Heart left ventricle (tissue), 16 donors: ENCODE measurements at regions not wholly inside any gene's neighbourhood (a gene's known extent, or its start where the extent isn't known, plus 50 kb on each side); places are given as distances from the start of the nearest gene placed in this dataset.
"Not testable (repeated sequence)": the region's sequence is repeated elsewhere in the genome, so short reads cannot be mapped to it uniquely, and the experiment has no call there.

ENCODE experiments used
- ATAC-seq, 4 donors: fragments of 200-7000 bp; cut with Tn5 transposase; one replicate each; pipeline ENCODE4 v1.9.1; 2020 to 2022; ENCODE audit warnings: moderate library complexity in 4 of 4, mild to moderate bottlenecking in 3 of 4, moderate number of reproducible peaks in 1 of 4
- DNase-seq, 5 donors: peaks; one replicate each; pipeline ENCODE4 v3.0.0-alpha.2; 2020
- H3K27ac ChIP-seq, 12 donors: fragments of 200-600 bp; sonication (generic) in 4 of 12; one replicate each; pipeline versions ENCODE4 v1.5.0 to v1.8.0; 2016 to 2022; ENCODE audit warnings: mild to moderate bottlenecking in 2 of 12
- H3K27me3 ChIP-seq, 9 donors: fragments of 200-600 bp; sonication (generic) in 2 of 9; one replicate each; pipeline versions ENCODE4 v1.5.1 to v1.8.0; 2016 to 2022; ENCODE audit warnings: mild to moderate bottlenecking in 3 of 9
- H3K36me3 ChIP-seq, 9 donors: fragments of 200-600 bp; sonication (generic) in 2 of 9; one replicate each; pipeline versions ENCODE4 v1.5.0 to v1.8.0; 2018 to 2022; ENCODE audit warnings: mild to moderate bottlenecking in 2 of 9
- H3K4me1 ChIP-seq, 12 donors: fragments of 200-600 bp; sonication (generic) in 4 of 12; one replicate each; pipeline versions ENCODE4 v1.5.0 to v1.8.0; 2016 to 2022; ENCODE audit warnings: mild to moderate bottlenecking in 3 of 12
- H3K4me3 ChIP-seq, 12 donors: fragments of 200-600 bp; sonication (generic) in 4 of 12; one replicate each; pipeline versions ENCODE4 v1.5.0 to v1.8.0; 2017 to 2022; ENCODE audit warnings: mild to moderate bottlenecking in 9 of 12, moderate library complexity in 4 of 12
- H3K9me3 ChIP-seq, 12 donors: fragments of 200-600 bp; sonication (generic) in 4 of 12; one replicate each; pipeline versions ENCODE4 v1.5.0 to v1.8.0; 2016 to 2022; ENCODE audit warnings: mild to moderate bottlenecking in 1 of 12
- POLR2A ChIP-seq, 2 donors: fragments of 450-650 bp; IDR thresholded peaks; one replicate each; pipeline ENCODE4 v1.6.1; 2017; ENCODE audit warnings: antibody characterized with exemption in 2 of 2, mild to moderate bottlenecking in 2 of 2, moderate library complexity in 2 of 2
- WGBS, 4 donors: extraction: QIAGEN DNeasy Blood & Tissue Kit in 2 of 4; methylation state at CpG; one replicate each; pipeline versions ENCODE4 v1.1.5 to v1.1.7; 2013 to 2018; 5-methylcytosine and 5-hydroxymethylcytosine counted together
- intact Hi-C, 10 donors: fragments of 100-400 bp; cut with DNase I; formaldehyde crosslinking; loops; one replicate each; pipeline versions ENCODE4 v1.11.1 to v1.14.2; 2022
- TF ChIP-seq, protein P1 (sequence below), 12 donors: fragments of 200-600 bp; sonication (generic) in 4 of 12; IDR thresholded peaks; one replicate each; pipeline versions ENCODE4 v1.5.0 to v1.8.0; 2018 to 2022; ENCODE audit warnings: antibody characterized with exemption in 12 of 12, mild to moderate bottlenecking in 5 of 12
- donor health status: ischemic (EF 13 %, LVEDD 7.1; RV severe dilation, severe dysfunction).
- donor health status: healthy with polysubstance abuse.
- donor health status: DM: no; HTN: yes; CAD: no.
- donor health status: DM: no; HTN: no; CAD: no.
- donor health status: ischemic (EF 25% LVEDD 6.9; RV normal size, moderate dysfunction).
- donor health status: ischemic (EF 25% LVEDD 5.7; RV mildly dilated, moderate dysfunction).
- donor health status: healthy.
- donor health status: DM: yes; HTN: yes; CAD: no.
- donor health status: ischemic (EF 35%, LVEDD 5.7; RV mildly dilated, moderate dysfunction).
- donor health status: nonischemic (EF 11% LVEDD 7.7; RV severe dilation, severe dysfunction).
- donor health status: DM: yes; HTN: yes; CAD: no.
- donor health status: PGD.
- donor health status: ischemic (EF 29% LVEDD 5.4; RV normal size, mild dysfunction).
- donor health status: nonischemic (EF 23%, LVEDD 6.1; RV moderate dilation, normal function).

DNA sequence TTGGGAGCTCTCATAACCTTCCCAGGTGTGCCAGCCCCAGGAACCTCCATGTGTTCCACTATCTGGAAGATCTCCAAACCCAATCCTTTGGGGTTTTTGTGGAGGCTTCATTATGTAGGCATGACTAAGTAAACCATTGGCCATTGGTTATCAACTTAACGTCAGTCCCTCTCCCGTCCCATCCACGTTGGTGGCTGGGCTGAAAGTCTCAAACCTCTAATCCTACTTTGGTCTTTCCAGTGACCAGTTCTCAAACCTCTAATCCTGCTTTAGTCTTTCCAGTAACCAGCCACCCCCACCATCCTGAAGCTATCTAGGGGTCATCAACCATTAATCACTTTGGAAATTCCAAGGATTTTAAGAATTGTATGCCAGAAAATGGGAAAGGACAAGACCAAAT is 704.7 kb upstream of the TMEFF2 start:
- no peak for ATAC-seq
- Histone ChIP-seq H3K27me3 (no peaks in the 10 kb centered on the region), H3K27ac (no peak overlapping the region), H3K9me3 (peaks cover 0 to 5% (median 0%) of the 10 kb centered on the region in 12 donors), H3K36me3 (no peaks in the 10 kb centered on the region), H3K4me1 (no peaks in the 10 kb centered on the region), H3K4me3 (no peak overlapping the region)
- WGBS, 4 donors: 84 to 89% (median 86%) methylated on average over 3 of the region's 3 CpGs
- TF ChIP-seq, protein P1, sequence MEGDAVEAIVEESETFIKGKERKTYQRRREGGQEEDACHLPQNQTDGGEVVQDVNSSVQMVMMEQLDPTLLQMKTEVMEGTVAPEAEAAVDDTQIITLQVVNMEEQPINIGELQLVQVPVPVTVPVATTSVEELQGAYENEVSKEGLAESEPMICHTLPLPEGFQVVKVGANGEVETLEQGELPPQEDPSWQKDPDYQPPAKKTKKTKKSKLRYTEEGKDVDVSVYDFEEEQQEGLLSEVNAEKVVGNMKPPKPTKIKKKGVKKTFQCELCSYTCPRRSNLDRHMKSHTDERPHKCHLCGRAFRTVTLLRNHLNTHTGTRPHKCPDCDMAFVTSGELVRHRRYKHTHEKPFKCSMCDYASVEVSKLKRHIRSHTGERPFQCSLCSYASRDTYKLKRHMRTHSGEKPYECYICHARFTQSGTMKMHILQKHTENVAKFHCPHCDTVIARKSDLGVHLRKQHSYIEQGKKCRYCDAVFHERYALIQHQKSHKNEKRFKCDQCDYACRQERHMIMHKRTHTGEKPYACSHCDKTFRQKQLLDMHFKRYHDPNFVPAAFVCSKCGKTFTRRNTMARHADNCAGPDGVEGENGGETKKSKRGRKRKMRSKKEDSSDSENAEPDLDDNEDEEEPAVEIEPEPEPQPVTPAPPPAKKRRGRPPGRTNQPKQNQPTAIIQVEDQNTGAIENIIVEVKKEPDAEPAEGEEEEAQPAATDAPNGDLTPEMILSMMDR (IDR thresholded peaks at IDR 0.05): no peak
- TF ChIP-seq POLR2A (IDR thresholded peaks at IDR 0.05): no peak
- intact Hi-C loops: no loop called here
- no peak for DNase-seq

DNA sequence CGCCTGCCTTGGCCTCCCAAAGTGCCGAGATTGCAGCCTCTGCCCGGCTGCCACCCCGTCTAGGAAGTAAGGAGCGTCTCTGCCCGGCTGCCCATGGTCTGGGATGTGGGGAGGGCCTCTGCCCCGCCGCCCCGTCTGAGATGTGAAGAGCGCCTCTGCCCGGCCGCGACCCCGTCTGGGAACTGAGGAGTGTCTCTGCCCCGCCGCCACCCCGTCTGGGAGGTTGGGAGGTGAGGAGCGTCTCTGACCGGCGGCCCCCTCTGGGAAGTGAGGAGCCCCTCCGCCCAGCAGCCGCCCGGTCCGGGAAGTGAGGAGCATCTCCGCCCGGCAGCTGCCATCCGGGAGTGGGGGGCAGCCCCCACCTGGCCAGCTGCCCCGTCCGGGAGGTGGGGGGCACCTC is 699.2 kb upstream of the TMEFF2 start:
- intact Hi-C loops, DNase-seq, H3K36me3 ChIP-seq, ATAC-seq, H3K4me1 ChIP-seq, H3K9me3 ChIP-seq, H3K27ac ChIP-seq, H3K27me3 ChIP-seq, H3K4me3 ChIP-seq: not testable (repeated sequence)
- 91 to 94% (median 92%) methylated on average over 24 to 29 of the region's 29 CpGs for whole genome bisulfite sequencing, 4 donors

DNA sequence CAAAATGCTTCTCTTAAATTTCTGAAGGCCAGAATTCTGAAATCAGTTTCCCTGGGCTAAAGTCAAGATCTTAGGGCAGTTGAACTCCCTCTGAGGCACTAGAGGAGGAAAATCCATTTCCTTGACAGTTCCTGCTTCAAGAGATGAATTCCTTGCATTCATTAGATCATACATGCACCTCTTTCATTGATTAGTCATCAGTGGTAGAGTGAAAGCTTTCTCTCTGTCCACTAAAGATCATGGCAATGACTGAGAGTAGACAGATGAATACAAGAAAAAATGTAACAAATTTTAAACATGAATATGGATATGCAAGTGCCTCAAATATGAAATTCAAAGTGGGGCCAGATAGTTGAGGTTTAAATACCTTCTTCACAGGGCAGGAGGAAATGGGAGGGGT is 693.4 kb upstream of the TMEFF2 start:
- intact Hi-C loops: no loop called here
- Histone ChIP-seq H3K4me3 (no peak overlapping the region), H3K27me3 (no peaks in the 10 kb centered on the region), H3K27ac (no peak overlapping the region), H3K4me1 (no peaks in the 10 kb centered on the region), H3K36me3 (no peaks in the 10 kb centered on the region), H3K9me3 (no peaks in the 10 kb centered on the region)
- ATAC-seq (no peak), DNase-seq (no peak)
- TF ChIP-seq, protein P1 (IDR thresholded peaks at IDR 0.05): no peak
- TF ChIP-seq POLR2A (IDR thresholded peaks at IDR 0.05): no peak

DNA sequence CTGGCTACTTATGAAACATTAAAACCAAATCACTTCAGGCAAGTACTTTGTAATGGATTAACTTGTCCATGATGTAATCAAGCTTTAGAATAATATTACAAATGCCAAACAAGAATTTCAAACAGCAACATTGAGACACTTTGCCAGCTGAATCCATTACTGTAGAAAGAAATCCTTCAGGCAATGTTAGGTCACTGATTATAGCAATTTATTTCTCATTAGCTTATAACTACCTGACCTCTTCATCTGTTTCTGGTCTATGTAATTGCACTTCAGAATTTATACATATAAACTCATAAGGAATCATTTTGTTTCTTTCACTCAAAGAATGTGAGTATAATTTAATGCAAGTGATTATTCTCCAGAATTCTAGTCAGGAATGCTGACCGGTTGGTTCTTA is 692.6 kb upstream of the TMEFF2 start:
- ATAC-seq (no peak), DNase-seq (no peak)
- Histone ChIP-seq H3K36me3 (no peaks in the 10 kb centered on the region), H3K27me3 (no peaks in the 10 kb centered on the region), H3K4me3 (no peak overlapping the region), H3K4me1 (no peaks in the 10 kb centered on the region), H3K27ac (no peak overlapping the region), H3K9me3 (no peaks in the 10 kb centered on the region)
- WGBS, 4 donors: 87 to 96% (median 91%) methylated on average over 1 of the region's 1 CpG
- TF ChIP-seq, protein P1 (IDR thresholded peaks at IDR 0.05): no peak
- no peak for TF ChIP-seq POLR2A (IDR thresholded peaks at IDR 0.05)
- intact Hi-C loops: no loop called here

DNA sequence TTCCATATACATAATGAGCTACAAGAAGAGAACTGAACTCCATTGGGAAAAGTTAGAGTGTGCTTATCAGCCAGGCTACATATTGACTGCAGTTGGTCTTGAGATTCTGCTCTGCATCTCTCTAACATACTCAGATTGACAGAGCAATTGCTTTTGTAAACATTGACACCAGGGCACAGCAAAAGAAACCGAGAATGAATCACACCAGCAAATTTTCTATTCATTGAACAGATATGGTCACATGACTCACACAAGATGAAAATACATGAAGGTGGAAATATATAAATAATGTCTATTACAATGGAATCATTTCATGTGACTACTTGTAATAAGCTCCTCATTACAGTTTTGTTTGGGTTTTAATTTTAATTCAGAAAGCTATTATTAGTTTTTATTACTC is 691.9 kb upstream of the TMEFF2 start:
- ATAC-seq (no peak), DNase-seq (no peak)
- no peak for TF ChIP-seq POLR2A (IDR thresholded peaks at IDR 0.05)
- TF ChIP-seq, protein P1 (IDR thresholded peaks at IDR 0.05): no peak
- Histone ChIP-seq H3K36me3 (no peaks in the 10 kb centered on the region), H3K4me1 (no peaks in the 10 kb centered on the region), H3K9me3 (no peaks in the 10 kb centered on the region), H3K4me3 (no peak overlapping the region), H3K27ac (no peak overlapping the region), H3K27me3 (no peaks in the 10 kb centered on the region)
- intact Hi-C loops: no loop called here
- 42 to 63% (median 52%) methylated on average over 1 of the region's 1 CpG for WGBS, 4 donors
